T47D (cell line): ENCODE measurements at regions not wholly inside any gene's neighbourhood (a gene's known extent, or its start where the extent isn't known, plus 50 kb on each side); places are given as distances from the start of the nearest gene placed in this dataset.
"Not testable (repeated sequence)": the region's sequence is repeated elsewhere in the genome, so short reads cannot be mapped to it uniquely, and the experiment has no call there.

Source experiments
- DNase-seq, 2 experiments: peaks; one replicate each; pipeline versions ENCODE4 v3.0.0 to v3.0.0-alpha.2; 2011 to 2012; ENCODE audit warnings: low read depth in 1 of 2, low spot score in 1 of 2
- JUND ChIP-seq: IDR thresholded peaks from 2 replicates; pipeline ENCODE4 v1.6.1; 2012; ENCODE audit warnings: low read depth
- in situ Hi-C: cut with HindIII; loops from 2 replicates; pipeline ENCODE4 v1.10.0; 2016; ENCODE audit warnings: low sequenced_read_pairs, low pct_unique_long_range_greater_than_20kb

DNA sequence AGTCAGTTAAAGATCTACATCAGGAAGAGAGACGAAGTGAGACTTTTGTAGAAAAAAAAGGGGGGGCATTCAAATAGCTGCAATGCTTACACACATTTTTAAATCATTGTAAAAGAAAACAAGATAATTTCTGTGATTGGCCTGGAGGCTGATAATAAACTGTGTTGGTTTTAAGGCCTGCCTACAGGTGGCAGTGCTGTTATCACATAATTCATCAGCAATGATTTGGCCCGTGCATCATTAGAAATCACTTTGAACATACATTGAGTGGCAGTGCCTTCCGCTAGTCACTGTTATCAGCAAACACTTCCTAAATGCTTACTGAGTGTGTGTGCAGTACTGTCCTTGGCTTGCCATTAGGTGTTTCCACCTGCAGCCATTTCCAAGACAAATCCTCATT lies 831.9 kb downstream of the TRIML1 start:
- in situ Hi-C loops = no loop called here
- no peak for DNase-seq
- TF ChIP-seq JUND = no peak

DNA sequence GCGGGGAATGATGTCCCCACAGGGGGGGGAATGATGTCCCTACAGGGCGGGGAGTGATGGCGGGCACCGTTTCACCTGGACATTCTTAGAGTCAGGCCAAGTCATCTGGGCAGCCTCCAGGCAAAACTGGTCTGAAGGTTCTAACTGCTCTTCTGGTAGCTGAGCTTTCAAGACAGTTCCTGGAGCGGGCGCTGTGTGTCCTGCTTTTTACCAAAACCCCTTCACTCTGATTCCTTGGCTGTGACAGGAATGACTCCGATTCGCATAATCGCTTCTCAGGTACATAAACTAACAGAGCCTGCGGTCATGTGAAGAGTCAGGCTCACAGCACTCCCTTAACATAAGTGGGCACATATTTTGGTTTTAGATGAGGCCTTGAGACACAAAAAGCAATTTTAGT lies 836.0 kb downstream of the TRIML1 start:
- in situ Hi-C loops = no loop called here
- no peak for TF ChIP-seq JUND
- no peak for DNase-seq

DNA sequence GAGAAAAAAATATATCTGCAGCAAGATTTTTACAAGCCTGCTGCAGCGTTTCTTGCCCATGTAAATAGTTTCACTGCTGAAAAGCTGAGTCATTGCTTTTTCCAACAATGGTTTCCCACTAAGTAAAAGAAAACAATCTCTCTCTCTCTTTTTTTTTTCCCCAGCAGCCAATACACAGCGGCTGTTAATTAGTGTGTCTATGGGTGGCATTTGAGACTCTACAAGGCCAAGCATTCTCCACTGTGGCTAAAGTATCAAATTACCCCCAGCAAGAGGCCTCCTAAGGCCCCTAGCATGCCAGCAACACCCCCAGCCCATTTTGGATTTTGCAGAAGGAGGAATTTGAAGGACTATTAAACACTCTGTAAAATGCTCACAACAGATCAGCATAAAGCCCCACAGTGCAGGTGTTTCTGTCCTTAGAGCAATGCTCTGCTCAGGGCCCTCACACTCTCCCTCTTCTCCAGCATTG lies 837.4 kb downstream of the TRIML1 start:
- in situ Hi-C loops = no loop called here
- DNase-seq = peak in 1 of 2 experiments; percentile 15
- no peak for TF ChIP-seq JUND

- in situ Hi-C loops, DNase-seq: not testable (repeated sequence)
Observed at GRCh38 chr4:188977232-188977631, 838.0 kb downstream of the TRIML1 start.

DNA sequence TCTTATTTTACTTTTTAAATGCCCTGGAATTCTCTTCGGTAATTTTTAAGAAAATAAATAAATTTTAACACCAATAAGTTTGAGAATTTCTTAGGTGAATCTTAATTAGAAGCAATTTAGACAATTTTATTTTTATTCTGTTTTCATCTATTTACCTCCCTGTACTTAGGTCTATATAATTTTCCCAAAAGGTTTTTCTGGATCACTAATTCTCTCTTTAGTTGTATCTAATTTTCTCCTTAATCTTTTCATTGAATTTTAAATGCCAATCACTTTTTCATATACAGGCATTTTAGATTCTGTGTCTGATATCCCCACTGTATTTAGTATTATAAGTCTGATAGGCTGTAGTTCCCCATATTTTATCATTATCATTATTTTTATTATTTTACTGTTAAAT lies 845.3 kb downstream of the TRIML1 start:
- in situ Hi-C loops = no loop called here
- TF ChIP-seq JUND = no peak
- DNase-seq = no peak

- in situ Hi-C loops = no loop called here
- no peak for DNase-seq
- no peak for TF ChIP-seq JUND
Observed at GRCh38 chr4:188986271-188986689, 847.0 kb downstream of the TRIML1 start.

GRCh38 chr4:188987011-188987410 lies 847.8 kb downstream of the TRIML1 start:
- DNase-seq = no peak
- in situ Hi-C loops = no loop called here
- TF ChIP-seq JUND = no peak

DNA sequence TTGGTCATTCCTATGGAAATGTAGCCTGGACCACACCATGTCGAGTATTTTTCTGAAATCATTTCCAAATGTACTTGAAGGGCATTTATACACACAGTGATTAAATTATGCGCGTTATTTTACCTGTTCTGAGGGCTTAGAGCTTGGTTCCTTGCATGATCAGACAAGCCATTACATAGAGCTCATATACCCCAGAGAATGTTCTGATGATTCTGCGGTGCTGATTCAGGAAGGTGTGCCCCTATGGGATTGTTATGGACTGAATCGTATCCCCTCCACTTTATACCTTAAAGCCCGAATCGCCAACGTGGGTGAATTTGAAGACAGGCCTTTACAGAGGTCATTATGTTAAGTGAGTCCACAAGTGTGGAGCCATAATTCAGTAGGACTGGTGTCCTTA lies 848.9 kb downstream of the TRIML1 start:
- no peak for TF ChIP-seq JUND
- DNase-seq = no peak
- in situ Hi-C loops = no loop called here

DNA sequence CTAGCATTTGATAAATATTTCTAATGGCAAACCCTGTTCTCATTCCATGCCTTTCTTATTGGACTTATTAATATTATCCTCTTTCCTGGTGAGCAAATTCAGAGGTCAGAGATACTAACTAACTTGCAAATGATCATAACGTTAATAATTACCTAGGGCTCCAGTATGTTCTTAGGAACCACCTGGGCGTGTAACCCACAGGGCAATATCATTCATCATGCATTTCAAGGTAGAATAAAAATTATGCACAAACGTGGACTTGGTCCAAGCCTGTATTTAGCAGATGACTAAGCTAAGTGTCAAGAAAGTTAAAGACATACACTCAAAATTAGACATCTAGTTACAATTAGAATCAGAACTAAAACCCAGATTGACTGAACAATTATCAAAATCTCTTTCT lies 850.1 kb downstream of the TRIML1 start:
- in situ Hi-C loops = no loop called here
- no peak for DNase-seq
- no peak for TF ChIP-seq JUND

GRCh38 chr4:188992706-188993105 lies 853.5 kb downstream of the TRIML1 start:
- no peak for TF ChIP-seq JUND
- in situ Hi-C loops = no loop called here

DNA sequence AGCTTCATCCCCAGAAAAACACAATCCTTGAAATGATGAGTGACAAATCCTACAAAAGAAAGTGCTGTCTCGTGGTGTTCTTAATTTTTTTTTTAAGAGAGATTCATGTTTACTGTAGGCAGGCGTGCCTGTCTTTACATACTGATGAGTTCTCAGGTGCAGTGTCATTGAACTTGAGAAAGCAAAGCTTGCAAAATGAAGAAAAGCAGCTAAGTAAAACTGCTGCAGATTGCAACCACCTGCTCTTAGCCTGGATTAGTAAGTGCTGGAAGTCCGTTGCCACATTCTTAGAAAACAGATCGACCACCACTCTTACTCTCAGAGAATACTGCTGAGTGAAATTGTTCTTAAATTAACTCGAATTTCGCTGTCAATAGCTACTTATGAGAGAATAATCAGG lies 854.6 kb downstream of the TRIML1 start:
- DNase-seq = no peak
- in situ Hi-C loops = no loop called here
- no peak for TF ChIP-seq JUND

More at GRCh38 chr4:188992706-188993105, 853.5 kb downstream of the TRIML1 start:
- DNase-seq = no peak

- TF ChIP-seq JUND = no peak
- in situ Hi-C loops = no loop called here
- peak in 1 of 2 experiments; percentile 95 for DNase-seq
Observed at GRCh38 chr4:189001283-189001970, 862.2 kb downstream of the TRIML1 start.

- peak; percentile 2 to 56 for DNase-seq
- TF ChIP-seq JUND = no peak
- in situ Hi-C loops = no loop called here
Observed at GRCh38 chr4:189001971-189002450, 862.8 kb downstream of the TRIML1 start.

- in situ Hi-C loops = no loop called here
- no peak for DNase-seq
- no peak for TF ChIP-seq JUND
Observed at GRCh38 chr4:189002475-189002874, 863.2 kb downstream of the TRIML1 start.

DNA sequence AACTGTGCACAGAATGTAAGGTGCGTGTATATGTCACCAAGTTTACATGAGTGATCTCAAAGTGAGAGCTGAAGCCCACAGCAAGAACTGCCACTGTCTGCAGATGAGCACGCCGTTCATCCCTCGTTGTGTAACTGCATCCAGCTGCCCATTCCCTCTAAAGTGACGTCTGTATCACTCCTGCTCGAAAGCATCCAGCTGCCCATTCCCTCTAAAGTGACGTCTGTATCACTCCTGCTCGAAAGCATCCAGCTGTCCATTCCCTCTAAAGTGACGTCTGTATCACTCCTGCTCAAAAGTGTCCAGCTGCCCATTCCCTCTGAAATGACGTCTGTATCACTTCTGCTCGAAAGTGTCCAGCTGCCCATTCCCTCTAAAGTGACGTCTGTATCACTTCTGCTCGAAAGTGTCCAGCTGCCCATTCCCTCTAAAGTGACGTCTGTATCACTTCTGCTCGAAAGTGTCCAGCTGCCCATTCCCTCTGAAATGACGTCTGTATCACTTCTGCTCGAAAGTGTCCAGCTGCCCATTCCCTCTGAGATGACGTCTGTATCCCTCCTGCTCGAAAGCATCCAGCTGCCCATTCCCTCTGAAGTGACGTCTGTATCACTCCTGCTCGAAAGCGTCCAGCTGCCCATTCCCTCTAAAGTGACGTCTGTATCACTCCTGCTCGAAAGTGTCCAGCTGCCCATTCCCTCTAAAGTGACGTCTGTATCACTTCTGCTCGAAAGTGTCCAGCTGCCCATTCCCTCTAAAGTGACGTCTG lies 871.4 kb downstream of the TRIML1 start:
- in situ Hi-C loops, DNase-seq: not testable (repeated sequence)
